ENCODE measurements at regions not wholly inside any gene's neighbourhood (a gene's known extent, or its start where the extent isn't known, plus 50 kb on each side); places are given as distances from the start of the nearest gene placed in this dataset.
A peak's percentile ranks its signal among the peaks of the same experiment; 100 is the strongest.

DNA sequence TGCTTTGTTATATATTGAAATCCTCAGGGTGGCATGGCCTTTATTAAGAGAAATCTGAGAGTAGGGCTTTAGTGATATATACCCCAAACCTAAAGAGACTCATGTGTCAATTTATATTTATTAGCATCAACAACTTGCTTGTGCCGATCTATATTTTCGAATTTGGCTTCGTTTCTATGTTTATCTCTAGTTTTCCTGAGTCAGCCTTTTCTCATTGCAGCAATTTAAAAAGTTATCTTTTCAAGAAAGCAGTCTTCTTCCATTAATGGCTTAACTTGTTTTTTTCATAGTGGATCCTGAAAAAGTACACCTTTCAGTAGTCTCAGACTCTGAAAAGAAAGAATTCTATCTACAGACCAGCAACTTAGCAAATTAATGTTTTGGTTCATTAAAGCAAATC, 99.9 kb upstream of the KCNN2 start:
- TF ChIP-seq, protein P1, sequence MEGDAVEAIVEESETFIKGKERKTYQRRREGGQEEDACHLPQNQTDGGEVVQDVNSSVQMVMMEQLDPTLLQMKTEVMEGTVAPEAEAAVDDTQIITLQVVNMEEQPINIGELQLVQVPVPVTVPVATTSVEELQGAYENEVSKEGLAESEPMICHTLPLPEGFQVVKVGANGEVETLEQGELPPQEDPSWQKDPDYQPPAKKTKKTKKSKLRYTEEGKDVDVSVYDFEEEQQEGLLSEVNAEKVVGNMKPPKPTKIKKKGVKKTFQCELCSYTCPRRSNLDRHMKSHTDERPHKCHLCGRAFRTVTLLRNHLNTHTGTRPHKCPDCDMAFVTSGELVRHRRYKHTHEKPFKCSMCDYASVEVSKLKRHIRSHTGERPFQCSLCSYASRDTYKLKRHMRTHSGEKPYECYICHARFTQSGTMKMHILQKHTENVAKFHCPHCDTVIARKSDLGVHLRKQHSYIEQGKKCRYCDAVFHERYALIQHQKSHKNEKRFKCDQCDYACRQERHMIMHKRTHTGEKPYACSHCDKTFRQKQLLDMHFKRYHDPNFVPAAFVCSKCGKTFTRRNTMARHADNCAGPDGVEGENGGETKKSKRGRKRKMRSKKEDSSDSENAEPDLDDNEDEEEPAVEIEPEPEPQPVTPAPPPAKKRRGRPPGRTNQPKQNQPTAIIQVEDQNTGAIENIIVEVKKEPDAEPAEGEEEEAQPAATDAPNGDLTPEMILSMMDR (IDR thresholded peaks at IDR 0.05; ENCODE audit: insufficient read depth, low read length): no peak
- H3K4me3 ChIP-seq (ENCODE audit: low read depth, low read length): no peak overlapping the region
- DNase-seq (ENCODE audit: low read depth): no peak

DNA sequence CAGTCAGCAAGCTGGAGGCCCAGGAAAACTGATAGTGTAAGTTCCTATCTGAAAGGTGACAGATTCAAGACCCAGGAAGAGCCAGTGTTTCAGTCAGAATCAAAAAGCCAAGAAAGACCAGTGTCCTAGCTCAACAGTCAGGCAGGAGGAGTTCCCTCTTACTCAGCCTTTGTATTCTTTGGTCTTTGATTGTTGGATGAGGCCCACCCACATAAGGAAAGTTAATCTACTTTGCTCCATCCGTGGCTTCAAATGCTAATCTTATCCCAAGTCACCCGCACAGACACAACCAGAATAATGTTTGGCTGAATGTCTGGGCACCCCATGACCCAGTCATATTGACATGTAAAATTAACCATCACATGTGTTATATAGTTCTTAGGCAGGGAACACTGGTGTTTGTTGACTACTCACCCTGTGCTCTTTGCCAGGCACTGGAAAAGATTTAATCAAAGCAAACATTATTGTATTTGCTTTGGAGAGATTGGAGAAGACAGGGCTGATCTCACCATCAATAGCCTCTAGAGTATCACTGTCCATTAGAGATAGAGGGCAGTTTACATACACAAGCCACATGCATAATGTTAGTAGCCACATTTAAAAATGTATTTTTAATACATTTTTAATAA, 96.3 kb upstream of the KCNN2 start:
- TF ChIP-seq, protein P1 (IDR thresholded peaks at IDR 0.05; ENCODE audit: insufficient read depth, low read length): no peak
- no peak for DNase-seq (ENCODE audit: low read depth)
- no peak overlapping the region for H3K4me3 ChIP-seq (ENCODE audit: low read depth, low read length)

DNA sequence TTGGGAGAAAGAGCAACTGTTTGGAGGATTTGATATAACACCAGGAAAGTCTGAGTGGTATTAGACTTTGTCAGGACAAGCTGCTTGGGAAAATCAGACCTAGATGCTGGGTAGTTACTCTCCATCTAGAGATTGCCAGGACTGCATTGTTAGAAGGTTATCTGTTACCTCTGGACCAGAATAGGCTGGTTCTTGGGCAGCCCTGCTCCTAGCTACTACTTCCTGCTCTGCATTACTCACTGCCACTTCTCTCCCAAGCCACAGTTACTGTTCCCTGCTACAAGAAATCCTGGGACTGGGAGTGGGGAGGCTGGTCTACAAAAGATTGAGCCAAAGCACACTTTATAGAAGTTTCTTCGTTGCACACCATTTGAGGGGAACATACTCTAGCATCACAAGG, 95.5 kb upstream of the KCNN2 start:
- DNase-seq (ENCODE audit: low read depth): no peak
- TF ChIP-seq, protein P1 (IDR thresholded peaks at IDR 0.05; ENCODE audit: insufficient read depth, low read length): no peak
- H3K4me3 ChIP-seq (ENCODE audit: low read depth, low read length): no peak overlapping the region

DNA sequence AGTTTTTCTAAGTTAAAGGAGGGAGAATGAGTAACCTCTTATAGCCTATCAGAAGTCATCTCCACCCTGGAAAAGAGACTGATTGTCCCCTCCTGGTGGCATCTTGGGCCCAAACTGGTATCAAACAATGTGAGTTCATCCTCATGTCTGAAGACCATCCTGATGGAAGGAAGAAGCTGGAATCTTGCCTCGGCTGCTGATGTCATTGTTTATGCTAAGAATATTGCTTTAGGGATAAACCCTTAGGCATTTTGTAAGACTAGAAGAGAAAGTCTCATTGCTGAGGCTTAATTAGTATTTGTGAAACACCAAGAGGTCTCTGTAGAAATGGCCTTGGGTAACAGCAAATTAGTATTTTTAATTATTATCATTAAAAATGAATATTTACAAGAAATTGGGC, 65.7 kb upstream of the KCNN2 start:
- no peak overlapping the region for H3K4me3 ChIP-seq (ENCODE audit: low read depth, low read length)
- TF ChIP-seq, protein P1 (IDR thresholded peaks at IDR 0.05; ENCODE audit: insufficient read depth, low read length): no peak
- DNase-seq (ENCODE audit: low read depth): no peak

DNA sequence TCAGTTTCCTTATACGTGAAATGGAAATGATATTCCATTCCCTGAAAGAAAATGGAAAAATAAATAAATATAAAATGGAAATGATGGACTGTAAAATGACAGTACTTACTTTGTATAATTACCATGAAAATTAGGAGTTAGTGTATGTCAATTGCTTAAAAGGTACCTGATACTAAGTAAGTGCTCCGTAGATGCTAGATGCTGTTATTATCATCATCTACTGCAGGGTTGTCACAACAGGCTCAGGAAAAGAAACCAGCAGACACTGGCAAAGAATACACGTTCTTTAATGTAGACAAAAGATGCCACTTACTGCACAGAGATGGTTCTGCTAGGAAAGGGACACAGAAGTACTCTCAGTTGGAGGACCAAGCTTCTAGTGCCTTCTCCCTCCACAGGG, 64.0 kb upstream of the KCNN2 start:
- H3K4me3 ChIP-seq (ENCODE audit: low read depth, low read length): no peak overlapping the region
- TF ChIP-seq, protein P1 (IDR thresholded peaks at IDR 0.05; ENCODE audit: insufficient read depth, low read length): no peak
- DNase-seq (ENCODE audit: low read depth): no peak

DNA sequence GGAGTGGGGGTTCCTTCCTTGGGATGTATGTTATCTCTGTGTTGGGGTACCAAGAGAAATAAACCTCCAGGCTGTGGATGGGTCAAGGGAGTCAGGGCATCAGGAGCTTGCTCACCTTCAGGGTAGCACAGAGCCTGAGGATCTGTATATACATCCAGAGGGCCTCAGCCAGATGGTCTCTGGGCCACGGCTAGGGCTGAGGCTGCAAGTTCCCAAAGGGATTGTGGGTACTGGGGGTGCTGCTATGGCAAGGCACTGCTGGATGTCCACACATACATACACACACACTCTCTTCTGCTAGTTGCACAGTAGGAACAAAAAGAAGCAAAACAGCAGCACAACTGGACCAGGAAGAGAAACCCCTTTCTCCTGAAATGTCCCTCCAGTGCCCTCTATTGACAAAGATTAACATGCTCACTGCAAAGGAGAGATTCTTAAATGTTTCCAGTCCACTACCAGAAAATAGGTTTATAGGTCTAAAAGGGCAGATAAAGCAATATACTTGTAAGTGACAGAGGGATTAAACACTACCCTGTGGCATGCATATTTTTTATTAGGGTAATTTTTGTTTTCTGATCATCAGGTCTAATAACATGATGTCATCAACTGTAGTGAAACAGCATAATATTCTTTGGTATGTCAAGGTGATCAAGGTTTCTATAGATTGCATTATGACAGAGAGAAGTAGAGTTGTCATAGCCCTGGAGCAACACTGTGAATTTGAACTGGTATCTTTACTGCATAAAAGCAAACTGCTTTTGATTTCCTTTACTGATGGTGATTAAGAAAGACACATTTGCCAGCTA, 56.3 kb upstream of the KCNN2 start:
- TF ChIP-seq, protein P1 (IDR thresholded peaks at IDR 0.05; ENCODE audit: insufficient read depth, low read length): peak; percentile 12
- H3K4me3 ChIP-seq (ENCODE audit: low read depth, low read length): no peak overlapping the region
- peak; percentile 5 for DNase-seq (ENCODE audit: low read depth)

All from fibroblast of the aortic adventitia (primary cell).